H1 (cell line): ENCODE measurements at regions not wholly inside any gene's neighbourhood (a gene's known extent, or its start where the extent isn't known, plus 50 kb on each side); places are given as distances from the start of the nearest gene placed in this dataset.

ENCODE experiments used
- CTCF ChIA-PET: fragments of 300-600 bp; sonication (Branson Sonifier 250); formaldehyde crosslinking; loops from one replicate; lab custom pipeline; 2021; ENCODE audit not compliant: partially characterized antibody; lab: Charles Lee
- POLR2A ChIA-PET: fragments of 300-600 bp; sonication (Branson Sonifier 250); formaldehyde crosslinking; loops from one replicate; lab custom pipeline; 2021; ENCODE audit warnings: inconsistent platforms; ENCODE audit not compliant: partially characterized antibody; lab: Charles Lee
- DNase-seq, 2 experiments: peaks; one replicate each; pipeline versions ENCODE4 v3.0.0 to v3.0.0-alpha.2; 2010 to 2022; ENCODE audit warnings: low spot score in 2 of 2, low read depth in 1 of 2, mixed read lengths in 1 of 2
- FAIRE-seq: peaks from 2 replicates; lab custom pipeline; 2011; peaks lifted over from hg19 to GRCh38; lab: Jason Lieb, UNC
- H2AFZ ChIP-seq: 2 replicates; pipeline ENCODE4 v1.8.1; 2012; ENCODE audit warnings: low read length, inconsistent platforms
- H2AK5ac ChIP-seq: 2 replicates; pipeline ENCODE4 v1.6.1; 2013; ENCODE audit warnings: low read depth, low read length
- H2BK120ac ChIP-seq: replicated peaks from 2 replicates; pipeline ENCODE3; 2013; ENCODE audit warnings: low read depth, low read length, inconsistent platforms
- H2BK12ac ChIP-seq: 2 replicates; pipeline ENCODE4 v1.6.1; 2013; ENCODE audit warnings: low read depth, low read length
- H2BK15ac ChIP-seq: 2 replicates; pipeline ENCODE4 v1.6.1; 2013; ENCODE audit warnings: low read length
- H2BK20ac ChIP-seq: 2 replicates; pipeline ENCODE4 v1.6.1; 2013; ENCODE audit warnings: low read length
- H2BK5ac ChIP-seq: 2 replicates; pipeline ENCODE4 v1.6.1; 2013; ENCODE audit warnings: low read depth, low read length
- H3K14ac ChIP-seq: 2 replicates; pipeline ENCODE4 v1.6.1; 2013; ENCODE audit warnings: inconsistent platforms; ENCODE audit not compliant: insufficient read length
- H3K18ac ChIP-seq: 2 replicates; pipeline ENCODE4 v1.6.1; 2013; ENCODE audit warnings: low read length; ENCODE audit errors: extremely low read depth
- H3K23ac ChIP-seq: 2 replicates; pipeline ENCODE4 v1.6.1; 2013; ENCODE audit warnings: inconsistent platforms; ENCODE audit not compliant: insufficient read length
- H3K23me2 ChIP-seq: 2 replicates; pipeline ENCODE4 v1.6.1; 2013; ENCODE audit warnings: low read depth, low read length
- H3K27ac ChIP-seq: 2 replicates; pipeline ENCODE4 v1.6.1; 2011; ENCODE audit warnings: low read depth, low read length, inconsistent platforms
- H3K27me3 ChIP-seq, 4 experiments: replicated peaks in 1 of 4; 1 replicate in 1 of 4; 2 replicates in 3 of 4; pipeline versions ENCODE4 v1.6.1 to v1.8.1; 2011 to 2013; ENCODE audit warnings: low read length in 3 of 4, mild to moderate bottlenecking in 3 of 4, inconsistent platforms in 2 of 4, mixed read lengths in 2 of 4, moderate library complexity in 1 of 4; ENCODE audit not compliant: control insufficient read depth in 3 of 4, insufficient read depth in 3 of 4; ENCODE audit errors: extremely low read depth in 1 of 4
- H3K36me3 ChIP-seq, 4 experiments: 2 replicates each; pipeline versions ENCODE4 v1.6.1 to v1.8.1; 2011 to 2013; ENCODE audit warnings: mild to moderate bottlenecking in 4 of 4, low read length in 3 of 4, moderate library complexity in 2 of 4, control low read depth in 1 of 4, inconsistent platforms in 1 of 4; ENCODE audit not compliant: insufficient read depth in 4 of 4, control insufficient read depth in 2 of 4
- H3K4ac ChIP-seq: replicated peaks from 2 replicates; pipeline ENCODE3; 2013; ENCODE audit warnings: low read length, low read depth, mixed read lengths, inconsistent platforms; ENCODE audit not compliant: insufficient read length
- H3K4me1 ChIP-seq, 4 experiments: replicated peaks in 1 of 4; 1 replicate in 1 of 4; 2 replicates in 3 of 4; pipeline versions ENCODE4 v1.6.1 to v1.8.1; 2011 to 2013; ENCODE audit warnings: low read length in 3 of 4, inconsistent platforms in 2 of 4, mixed read lengths in 1 of 4; ENCODE audit not compliant: insufficient read depth in 4 of 4, control insufficient read depth in 3 of 4
- H3K4me2 ChIP-seq, 2 experiments: 2 replicates each; pipeline versions ENCODE4 v1.6.1 to v1.8.1; 2011 to 2013; ENCODE audit warnings: low read depth in 2 of 2, low read length in 2 of 2, control low read depth in 1 of 2, inconsistent platforms in 1 of 2, mild to moderate bottlenecking in 1 of 2; ENCODE audit not compliant: insufficient read depth in 1 of 2
- H3K4me3 ChIP-seq, 4 experiments: fragments of 200-600, 300-600 bp in 1 of 4; sonication (generic), shearing (Covaris generic), sonication (Bioruptor Twin) in 1 of 4; 2 replicates each; pipeline versions ENCODE4 v1.5.1 to v1.8.1; 2011 to 2016; ENCODE audit warnings: low read length in 4 of 4, low read depth in 3 of 4, control low read depth in 2 of 4, inconsistent platforms in 2 of 4, mild to moderate bottlenecking in 2 of 4, mixed read lengths in 1 of 4, moderate library complexity in 1 of 4; ENCODE audit not compliant: insufficient read depth in 2 of 4; ENCODE audit errors: extremely low read depth in 1 of 4
- H3K56ac ChIP-seq: replicated peaks from 2 replicates; pipeline ENCODE3; 2013; ENCODE audit warnings: low read depth, mild to moderate bottlenecking, mixed read lengths, low read length, inconsistent platforms; ENCODE audit not compliant: insufficient read length
- H3K79me1 ChIP-seq: 2 replicates; pipeline ENCODE4 v1.6.1; 2013; ENCODE audit warnings: low read depth, low read length, control low read depth
- H3K79me2 ChIP-seq, 2 experiments: 2 replicates each; pipeline versions ENCODE4 v1.6.1 to v1.8.1; 2012 to 2013; ENCODE audit warnings: low read length in 2 of 2, mild to moderate bottlenecking in 2 of 2, inconsistent platforms in 1 of 2; ENCODE audit not compliant: insufficient read depth in 2 of 2, control insufficient read depth in 1 of 2
- H3K9ac ChIP-seq, 4 experiments: replicated peaks in 1 of 4; 1 replicate in 1 of 4; 2 replicates in 3 of 4; pipeline versions ENCODE4 v1.6.1 to v1.8.1; 2011 to 2013; ENCODE audit warnings: low read depth in 3 of 4, low read length in 3 of 4, control low read depth in 2 of 4, mild to moderate bottlenecking in 2 of 4, moderate library complexity in 2 of 4, inconsistent platforms in 1 of 4; ENCODE audit errors: extremely low read depth in 1 of 4
- H3K9me3 ChIP-seq, 2 experiments: 2 replicates each; pipeline versions ENCODE4 v1.6.1 to v1.8.1; 2012 to 2013; ENCODE audit warnings: mild to moderate bottlenecking in 2 of 2, moderate library complexity in 2 of 2, control low read depth in 1 of 2, inconsistent platforms in 1 of 2, low read depth in 1 of 2, low read length in 1 of 2, mixed read lengths in 1 of 2; ENCODE audit not compliant: insufficient read depth in 2 of 2
- H4K20me1 ChIP-seq, 2 experiments: replicated peaks in 1 of 2; 2 replicates each; pipeline versions ENCODE3 to v1.8.1; 2011 to 2013; ENCODE audit warnings: inconsistent platforms in 2 of 2, low read length in 2 of 2, mild to moderate bottlenecking in 1 of 2; ENCODE audit not compliant: insufficient read depth in 2 of 2, control insufficient read depth in 1 of 2
- H4K5ac ChIP-seq: 2 replicates; pipeline ENCODE4 v1.6.1; 2013; ENCODE audit warnings: low read length, low read depth, mixed read lengths, inconsistent platforms; ENCODE audit not compliant: insufficient read length
- H4K8ac ChIP-seq: 2 replicates; pipeline ENCODE4 v1.8.0; 2013; ENCODE audit warnings: mild to moderate bottlenecking, moderate library complexity, low read length, inconsistent platforms; ENCODE audit not compliant: insufficient read depth; ENCODE audit errors: extremely low read depth
- H4K91ac ChIP-seq: replicated peaks from 2 replicates; pipeline ENCODE3; 2013; ENCODE audit warnings: low read length, mixed read lengths, inconsistent platforms; ENCODE audit not compliant: insufficient read length
- ASH2L ChIP-seq: fragments of 200-600, 300-600 bp; sonication (generic); IDR thresholded peaks from one replicate; pipeline ENCODE4 v1.7.1; 2017; ENCODE audit warnings: low read length
- CTBP2 ChIP-seq: IDR thresholded peaks from 2 replicates; pipeline ENCODE4 v1.7.0; 2011; ENCODE audit warnings: borderline replicate concordance, mild to moderate bottlenecking, moderate library complexity, mixed read lengths, low read length; ENCODE audit not compliant: insufficient read depth, insufficient read length
- E2F6 ChIP-seq: IDR thresholded peaks from 2 replicates; pipeline ENCODE4 v1.6.1; 2012; ENCODE audit warnings: inconsistent platforms
- EP300 ChIP-seq, 2 experiments: IDR thresholded peaks; 1 replicate in 1 of 2; 2 replicates in 1 of 2; pipeline ENCODE4 v1.6.1; 2011 to 2012; ENCODE audit warnings: low read depth in 2 of 2, low read length in 2 of 2, mild to moderate bottlenecking in 2 of 2, borderline replicate concordance in 1 of 2, inconsistent platforms in 1 of 2, moderate library complexity in 1 of 2
- FOSL1 ChIP-seq: IDR thresholded peaks from 2 replicates; pipeline ENCODE4 v1.6.1; 2011; ENCODE audit warnings: mild to moderate bottlenecking, low read depth, low read length, moderate library complexity; ENCODE audit not compliant: insufficient read depth
- GABPA ChIP-seq: IDR thresholded peaks from 2 replicates; pipeline ENCODE4 v1.6.1; 2011; ENCODE audit warnings: mild to moderate bottlenecking, low read length, moderate library complexity, borderline replicate concordance; ENCODE audit not compliant: insufficient read depth
- KDM1A ChIP-seq: fragments of 200-600, 300-600 bp; sonication (generic); IDR thresholded peaks from 2 replicates; pipeline ENCODE4 v1.7.1; 2016; ENCODE audit warnings: mild to moderate bottlenecking, low read length, borderline replicate concordance
- POLR2AphosphoS5 ChIP-seq: IDR thresholded peaks from 2 replicates; pipeline ENCODE4 v1.6.1; 2011; ENCODE audit warnings: low read depth, low read length
- RAD21 ChIP-seq, 2 experiments: IDR thresholded peaks in 1 of 2; conservative IDR thresholded peaks in 1 of 2; 2 replicates each; pipeline ENCODE4 v1.6.1; 2011; ENCODE audit warnings: low read depth in 2 of 2, low read length in 2 of 2, improper control_type of control experiment in 1 of 2, inconsistent platforms in 1 of 2, mild to moderate bottlenecking in 1 of 2, moderate library complexity in 1 of 2
- RNF2 ChIP-seq: fragments of 200-900, 300-1000 bp; sonication (generic); IDR thresholded peaks from 2 replicates; pipeline ENCODE4 v1.7.1; 2016; ENCODE audit warnings: borderline replicate concordance, low read depth, mild to moderate bottlenecking, antibody characterized with exemption, low read length; ENCODE audit not compliant: poor library complexity, severe bottlenecking; ENCODE audit errors: missing control alignments
- SAP30 ChIP-seq: fragments of 300-600 bp; sonication (generic); IDR thresholded peaks from 2 replicates; pipeline ENCODE4 v1.7.1; 2012; ENCODE audit warnings: low read length, moderate library complexity, mild to moderate bottlenecking, inconsistent platforms; ENCODE audit not compliant: insufficient read depth, insufficient replicate concordance
- SIX5 ChIP-seq: IDR thresholded peaks from 2 replicates; pipeline ENCODE4 v1.6.1; 2011; ENCODE audit warnings: mild to moderate bottlenecking, low read depth, low read length
- WGBS, 2 experiments: shearing (Covaris generic) in 1 of 2; methylation state at CpG; one replicate each; pipeline versions ENCODE4 v1.1.6 to v1.1.7; 2013 to 2015; ENCODE audit warnings: low lambda C conversion rate in 2 of 2, mixed read lengths in 2 of 2, inconsistent platforms in 1 of 2, low coverage in 1 of 2, missing lambda C conversion rate in 1 of 2; ENCODE audit not compliant: insufficient replicate concordance in 2 of 2, insufficient coverage in 1 of 2, insufficient read length in 1 of 2; ENCODE audit errors: extremely low coverage in 1 of 2, missing lambda C conversion rate in 1 of 2; 5-methylcytosine and 5-hydroxymethylcytosine counted together

- H3K56ac ChIP-seq = no peak overlapping the region
- no peak overlapping the region for H3K23ac ChIP-seq
- no peak overlapping the region for H2BK5ac ChIP-seq
- H3K23me2 ChIP-seq = no peaks in the 10 kb centered on the region
- no peak overlapping the region for H4K91ac ChIP-seq
- H2AFZ ChIP-seq = no peak overlapping the region
- ChIA-PET POLR2A (no interaction called here), CTCF (interaction anchor here (1.2 to 2.6 kb wide), 3 partner anchors 10 to 73 kb away, joined by 3 to 10 read pairs (median 6); no protein-coding TSS in a partner anchor)
- H3K79me2 ChIP-seq = no peaks in the 10 kb centered on the region
- H3K27ac ChIP-seq = no peak overlapping the region
- no peak overlapping the region for H3K14ac ChIP-seq
- 88% methylated on average over 15 of the region's 15 CpGs; no CpG with 5 or more reads in 1 of the 2 experiments for WGBS, 2 experiments
- H2BK12ac ChIP-seq = no peak overlapping the region
- no peak overlapping the region for H3K4me2 ChIP-seq
- no peaks in the 10 kb centered on the region for H3K79me1 ChIP-seq
- H3K9me3 ChIP-seq = peaks cover 3 to 5% of the 10 kb centered on the region in 2 experiments; a peak in 1 of 4 replicates
- H2AK5ac ChIP-seq = no peak overlapping the region
- H2BK120ac ChIP-seq = no peak overlapping the region
- H3K4me1 ChIP-seq = peaks cover 0 to 12% (median 3%) of the 10 kb centered on the region in 4 experiments; a peak in 1 of 7 replicates
- no peaks in the 10 kb centered on the region for H3K36me3 ChIP-seq
- H3K9ac ChIP-seq = no peak overlapping the region
- no peak overlapping the region for H4K8ac ChIP-seq
- DNase-seq (no peak), FAIRE-seq (no peak)
- H4K20me1 ChIP-seq = peaks cover 1 to 4% of the 10 kb centered on the region in 2 experiments
- no peak overlapping the region for H2BK15ac ChIP-seq
- H3K18ac ChIP-seq = no peak overlapping the region
- no peak overlapping the region for H3K4ac ChIP-seq
- no peak overlapping the region for H4K5ac ChIP-seq
- no peak overlapping the region for H2BK20ac ChIP-seq
- H3K4me3 ChIP-seq = no peak overlapping the region
- no peaks in the 10 kb centered on the region for H3K27me3 ChIP-seq
- TF ChIP-seq ASH2L (no peak), E2F6 (no peak), GABPA (no peak), EP300 (IDR thresholded peaks at IDR 0.05; ENCODE audit: borderline replicate concordance in 1 of 2, low read depth in 2 of 2, low read length in 2 of 2) (no peak), CTBP2 (no peak), RNF2 (no peak), RAD21 (IDR thresholded peaks at IDR 0.05 in 1 of 2, conservative IDR thresholded peaks at IDR 0.05 in 1 of 2; ENCODE audit: low read depth in 2 of 2, low read length in 2 of 2) (no peak), SAP30 (no peak), KDM1A (no peak), POLR2AphosphoS5 (no peak), FOSL1 (no peak), SIX5 (no peak)
These were observed 69.3 kb upstream of the SLCO4A1 start for GRCh38 chr20:62572980-62573379.
